HepG2 (cell line): ENCODE measurements at regions not wholly inside any gene's neighbourhood (a gene's known extent, or its start where the extent isn't known, plus 50 kb on each side); places are given as distances from the start of the nearest gene placed in this dataset.

ENCODE experiments used
- CENPX ChIP-seq: sonication (generic); formaldehyde crosslinking; IDR thresholded peaks from 2 replicates; pipeline ENCODE4 v1.9.0; 2021; ENCODE audit warnings: mild to moderate bottlenecking, missing genetic modification reagents, moderate library complexity
- DZIP1 ChIP-seq: sonication (generic); formaldehyde crosslinking; IDR thresholded peaks from 2 replicates; pipeline ENCODE4 v1.5.0; 2020; ENCODE audit warnings: mild to moderate bottlenecking, missing genetic modification reagents
- ETS1 ChIP-seq: sonication (generic); formaldehyde crosslinking; IDR thresholded peaks from 2 replicates; pipeline ENCODE4 v1.4.0; 2020; ENCODE audit warnings: missing genetic modification reagents
- FOXJ3 ChIP-seq: sonication (generic); formaldehyde crosslinking; IDR thresholded peaks from 2 replicates; pipeline ENCODE4 v1.4.0; 2020; ENCODE audit warnings: missing genetic modification reagents, mild to moderate bottlenecking, borderline replicate concordance
- HOXA5 ChIP-seq: sonication (generic); formaldehyde crosslinking; IDR thresholded peaks from 2 replicates; pipeline ENCODE4 v1.4.0; 2020; ENCODE audit warnings: missing genetic modification reagents
- ISL2 ChIP-seq: sonication (generic); formaldehyde crosslinking; IDR thresholded peaks from 2 replicates; pipeline ENCODE4 v1.5.0; 2020; ENCODE audit warnings: missing genetic modification reagents
- NONO ChIP-seq, 2 experiments: fragments of 450-650 bp in 1 of 2; sonication (generic) in 1 of 2; formaldehyde crosslinking in 1 of 2; IDR thresholded peaks in 1 of 2; conservative IDR thresholded peaks in 1 of 2; 2 replicates each; pipeline versions ENCODE4 v1.6.1 to v1.8.0; 2017 to 2022; ENCODE audit warnings: mild to moderate bottlenecking in 1 of 2, missing genetic modification reagents in 1 of 2, moderate library complexity in 1 of 2
- PAF1 ChIP-seq: IDR thresholded peaks from 2 replicates; pipeline ENCODE4 v1.6.1; 2016; ENCODE audit warnings: missing genetic modification reagents, missing compliant biosample characterization
- PRMT3 ChIP-seq: sonication (generic); formaldehyde crosslinking; IDR thresholded peaks from 2 replicates; pipeline ENCODE4 v1.8.1; 2022; ENCODE audit warnings: low read depth, mild to moderate bottlenecking, moderate library complexity, missing genetic modification reagents, borderline replicate concordance
- RAD21 ChIP-seq: fragments of 450-650 bp; formaldehyde crosslinking; IDR thresholded peaks from 2 replicates; pipeline ENCODE4 v1.5.0; 2020; ENCODE audit warnings: mild to moderate bottlenecking
- SPEN ChIP-seq: sonication (generic); formaldehyde crosslinking; IDR thresholded peaks from 2 replicates; pipeline ENCODE4 v1.5.1; 2020; ENCODE audit warnings: low read depth, mild to moderate bottlenecking, missing genetic modification reagents
- SRSF9 ChIP-seq: fragments of 200-400 bp; formaldehyde crosslinking; IDR thresholded peaks from 2 replicates; pipeline ENCODE4 v1.6.1; 2018; ENCODE audit warnings: borderline replicate concordance, mild to moderate bottlenecking, low read depth, low read length; ENCODE audit not compliant: insufficient read depth, poor library complexity, severe bottlenecking
- STAT5B ChIP-seq: sonication (generic); formaldehyde crosslinking; IDR thresholded peaks from 2 replicates; pipeline ENCODE4 v1.4.0; 2020; ENCODE audit warnings: missing genetic modification reagents
- TP53 ChIP-seq: sonication (generic); formaldehyde crosslinking; conservative IDR thresholded peaks from 2 replicates; pipeline ENCODE4 v1.4.0; 2020; ENCODE audit warnings: missing genetic modification reagents
- ZBTB7B ChIP-seq: sonication (generic); formaldehyde crosslinking; IDR thresholded peaks from 2 replicates; pipeline ENCODE4 v1.4.0; 2020; ENCODE audit warnings: missing genetic modification reagents
- ZFP36 ChIP-seq: fragments of 150-350 bp; IDR thresholded peaks from 2 replicates; pipeline ENCODE4 v1.6.1; 2018; ENCODE audit warnings: borderline replicate concordance, low read length, low read depth; ENCODE audit not compliant: partially characterized antibody
- ZNF225 ChIP-seq: sonication (generic); formaldehyde crosslinking; IDR thresholded peaks from 2 replicates; pipeline ENCODE4 v1.4.0; 2020; ENCODE audit warnings: mild to moderate bottlenecking, missing genetic modification reagents
- ZNF296 ChIP-seq: sonication (generic); formaldehyde crosslinking; conservative IDR thresholded peaks from 2 replicates; pipeline ENCODE4 v1.5.0; 2020; ENCODE audit warnings: mild to moderate bottlenecking, missing genetic modification reagents
- ZNF354B ChIP-seq: sonication (generic); formaldehyde crosslinking; IDR thresholded peaks from 2 replicates; pipeline ENCODE4 v1.8.0; 2022; ENCODE audit warnings: mild to moderate bottlenecking, missing genetic modification reagents
- ZNF674 ChIP-seq: sonication (generic); formaldehyde crosslinking; IDR thresholded peaks from 2 replicates; pipeline ENCODE4 v1.5.0; 2020; ENCODE audit warnings: low read depth, mild to moderate bottlenecking, missing genetic modification reagents
- ZNF776 ChIP-seq: sonication (generic); formaldehyde crosslinking; IDR thresholded peaks from 2 replicates; pipeline ENCODE4 v1.4.0; 2020; ENCODE audit warnings: mild to moderate bottlenecking, missing genetic modification reagents
- ZNF777 ChIP-seq: sonication (generic); formaldehyde crosslinking; IDR thresholded peaks from 2 replicates; pipeline ENCODE4 v1.4.0; 2020; ENCODE audit warnings: missing genetic modification reagents
- ZNF878 ChIP-seq: sonication (generic); formaldehyde crosslinking; IDR thresholded peaks from 2 replicates; pipeline ENCODE4 v1.8.1; 2023; ENCODE audit warnings: mild to moderate bottlenecking, missing genetic modification reagents, moderate library complexity
- ZSCAN20 ChIP-seq: sonication (generic); formaldehyde crosslinking; IDR thresholded peaks from 2 replicates; pipeline ENCODE4 v1.4.0; 2020; ENCODE audit warnings: missing genetic modification reagents, mild to moderate bottlenecking, borderline replicate concordance
- TF ChIP-seq, protein P1 (sequence below): sonication (generic); formaldehyde crosslinking; IDR thresholded peaks from 2 replicates; pipeline ENCODE4 v1.5.1; 2020; ENCODE audit warnings: mild to moderate bottlenecking, missing genetic modification reagents, moderate library complexity

- TF ChIP-seq SPEN (peak; percentile 83; the same call in 1 of the 2 replicates), CENPX (CRISPR knock-in tag) (no peak), ZNF777 (no peak), ETS1 (no peak), TP53 (CRISPR knock-in tag) (no peak), ZSCAN20 (CRISPR knock-in tag) (no peak), RAD21 (0 out of 2 replicates have a peak, but pooled peaks have one; percentile 17), ZBTB7B (CRISPR knock-in tag) (peak; percentile 73; the same call in 1 of the 2 replicates), PRMT3 (CRISPR knock-in tag) (no peak), SRSF9 (no peak), STAT5B (no peak), ZNF354B (CRISPR knock-in tag) (no peak), ZNF878 (CRISPR knock-in tag) (no peak), ZNF225 (CRISPR knock-in tag) (no peak), FOXJ3 (0 out of 2 replicates have a peak, but pooled peaks have one; percentile 17), NONO (IDR thresholded peaks at IDR 0.05) (no peak), NONO (CRISPR knock-in tag; conservative IDR thresholded peaks at IDR 0.05) (0 out of 2 replicates have a peak, but pooled peaks have one; percentile 27), PAF1 (no peak), ZNF296 (no peak), HOXA5 (CRISPR knock-in tag) (no peak), ZNF674 (CRISPR knock-in tag) (no peak), ZNF776 (no peak), ZFP36 (no peak), ISL2 (peak; percentile 40; the same call in 1 of the 2 replicates), DZIP1 (CRISPR knock-in tag) (no peak)
- TF ChIP-seq, protein P1, sequence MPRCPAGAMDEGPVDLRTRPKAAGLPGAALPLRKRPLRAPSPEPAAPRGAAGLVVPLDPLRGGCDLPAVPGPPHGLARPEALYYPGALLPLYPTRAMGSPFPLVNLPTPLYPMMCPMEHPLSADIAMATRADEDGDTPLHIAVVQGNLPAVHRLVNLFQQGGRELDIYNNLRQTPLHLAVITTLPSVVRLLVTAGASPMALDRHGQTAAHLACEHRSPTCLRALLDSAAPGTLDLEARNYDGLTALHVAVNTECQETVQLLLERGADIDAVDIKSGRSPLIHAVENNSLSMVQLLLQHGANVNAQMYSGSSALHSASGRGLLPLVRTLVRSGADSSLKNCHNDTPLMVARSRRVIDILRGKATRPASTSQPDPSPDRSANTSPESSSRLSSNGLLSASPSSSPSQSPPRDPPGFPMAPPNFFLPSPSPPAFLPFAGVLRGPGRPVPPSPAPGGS (CRISPR knock-in tag), result no peak
Measured at GRCh38 chr6:137808836-137809315, 58.2 kb upstream of the TNFAIP3 start (continued).
